ENCODE measurements at regions not wholly inside any gene's neighbourhood (a gene's known extent, or its start where the extent isn't known, plus 50 kb on each side); places are given as distances from the start of the nearest gene placed in this dataset.

DNA sequence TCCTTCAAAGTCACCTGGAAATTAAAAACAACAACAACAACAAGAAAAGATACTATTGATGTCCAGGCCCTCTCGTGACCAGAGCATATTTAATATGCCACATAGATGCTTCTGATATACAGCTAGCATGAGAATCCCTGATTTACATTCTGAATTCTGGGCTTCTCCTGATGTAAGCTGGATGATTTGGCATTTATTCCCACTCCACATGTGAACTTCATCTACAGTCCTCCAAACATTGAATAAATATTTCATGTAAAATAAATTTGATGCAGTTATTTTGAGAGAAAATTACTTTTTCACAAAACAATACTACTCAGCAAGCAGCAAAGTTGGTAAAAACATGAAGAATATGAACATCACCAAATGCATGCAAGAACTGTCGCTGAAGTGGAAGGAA, 453.2 kb upstream of the SETBP1 start:
- ATAC-seq, result no peak
- H3K36me3 Mint-ChIP-seq, result no peaks in the 10 kb centered on the region
- no peak overlapping the region for H3K4me3 Mint-ChIP-seq
- H3K27me3 Mint-ChIP-seq, result peaks cover 7 to 13% of the 10 kb centered on the region in 2 donors
- no peaks in the 10 kb centered on the region for H3K4me1 Mint-ChIP-seq (ENCODE audit: low read depth in 2 of 2)
- H3K27ac Mint-ChIP-seq, result no peak overlapping the region
- DNase-seq (ENCODE audit: low spot score), result no peak
- peaks cover 9% of the 10 kb centered on the region for H3K9me3 Mint-ChIP-seq

GRCh38 chr18:44229693-44230108, 451.0 kb upstream of the SETBP1 start:
- H3K27ac Mint-ChIP-seq, result no peak overlapping the region
- ATAC-seq, result no peak
- no peaks in the 10 kb centered on the region for H3K4me1 Mint-ChIP-seq (ENCODE audit: low read depth in 2 of 2)
- peaks cover 5 to 13% of the 10 kb centered on the region in 2 donors for H3K27me3 Mint-ChIP-seq
- DNase-seq (ENCODE audit: low spot score), result no peak
- H3K4me3 Mint-ChIP-seq, result no peak overlapping the region
- H3K9me3 Mint-ChIP-seq, result peaks cover 9% of the 10 kb centered on the region
- H3K36me3 Mint-ChIP-seq, result no peaks in the 10 kb centered on the region

- Mint-ChIP-seq H3K27me3 (no peaks in the 10 kb centered on the region), H3K4me3 (no peak overlapping the region), H3K27ac (no peak overlapping the region), H3K9me3 (peaks cover 6% of the 10 kb centered on the region), H3K4me1 (ENCODE audit: low read depth in 2 of 2) (no peaks in the 10 kb centered on the region), H3K36me3 (no peaks in the 10 kb centered on the region)
- DNase-seq (ENCODE audit: low spot score) (no peak), ATAC-seq (no peak)
Measured at GRCh38 chr18:44231936-44232335, 448.8 kb upstream of the SETBP1 start.

DNA sequence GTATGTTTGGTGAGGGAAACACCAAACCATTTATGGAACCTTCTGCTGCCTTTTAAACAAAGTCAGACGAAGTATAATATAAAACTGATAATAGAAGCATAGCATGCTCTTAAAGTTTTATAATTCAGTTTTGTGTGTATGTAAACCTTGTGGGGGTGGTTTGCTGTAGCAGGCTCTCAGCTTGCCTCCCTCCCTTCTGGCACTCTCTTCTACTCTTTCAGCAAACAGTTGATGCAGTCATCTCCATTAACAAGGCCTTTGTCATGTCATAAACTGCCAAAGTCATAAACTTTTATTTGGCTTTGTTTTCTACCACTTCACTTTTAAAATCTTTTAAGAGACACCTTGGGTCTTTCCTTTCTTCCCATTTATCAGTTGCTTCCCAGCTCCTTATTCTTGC, 448.2 kb upstream of the SETBP1 start:
- Mint-ChIP-seq H3K27me3 (no peaks in the 10 kb centered on the region), H3K4me3 (no peak overlapping the region), H3K9me3 (peaks cover 7% of the 10 kb centered on the region), H3K27ac (no peak overlapping the region), H3K4me1 (ENCODE audit: low read depth in 2 of 2) (no peaks in the 10 kb centered on the region), H3K36me3 (no peaks in the 10 kb centered on the region)
- ATAC-seq (no peak), DNase-seq (ENCODE audit: low spot score) (no peak)

GRCh38 chr18:44238454-44238853, 442.2 kb upstream of the SETBP1 start:
- no peaks in the 10 kb centered on the region for H3K36me3 Mint-ChIP-seq
- no peak overlapping the region for H3K27ac Mint-ChIP-seq
- H3K9me3 Mint-ChIP-seq, result peaks cover 7% of the 10 kb centered on the region
- DNase-seq (ENCODE audit: low spot score) (no peak), ATAC-seq (no peak)
- no peak overlapping the region for H3K4me3 Mint-ChIP-seq
- H3K27me3 Mint-ChIP-seq, result no peaks in the 10 kb centered on the region
- H3K4me1 Mint-ChIP-seq (ENCODE audit: low read depth in 2 of 2), result no peaks in the 10 kb centered on the region

DNA sequence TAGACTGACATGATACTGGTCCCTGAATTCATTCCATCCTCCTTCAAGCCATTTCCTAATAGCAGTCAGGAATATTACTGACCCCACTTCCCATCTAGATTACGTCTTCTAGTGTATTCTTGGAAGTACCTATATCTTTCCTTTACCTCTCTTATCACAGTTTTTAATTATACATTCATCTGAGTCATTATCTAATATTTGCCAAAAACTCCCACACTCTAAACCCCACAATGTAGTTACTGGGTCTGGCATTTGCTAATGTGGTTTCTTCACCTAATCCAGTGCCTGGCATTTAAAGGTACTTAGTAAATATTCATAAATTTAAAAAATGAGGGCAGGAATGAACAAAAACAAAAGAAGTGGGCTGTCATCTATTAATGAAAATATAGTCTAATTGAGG, 441.8 kb upstream of the SETBP1 start:
- Mint-ChIP-seq H3K27me3 (no peaks in the 10 kb centered on the region), H3K27ac (no peak overlapping the region), H3K9me3 (peaks cover 7% of the 10 kb centered on the region), H3K4me3 (no peak overlapping the region), H3K36me3 (no peaks in the 10 kb centered on the region), H3K4me1 (ENCODE audit: low read depth in 2 of 2) (no peaks in the 10 kb centered on the region)
- no peak for DNase-seq (ENCODE audit: low spot score)
- no peak for ATAC-seq

GRCh38 chr18:44241020-44241419, 439.7 kb upstream of the SETBP1 start:
- Mint-ChIP-seq H3K36me3 (no peaks in the 10 kb centered on the region), H3K4me3 (no peak overlapping the region), H3K27ac (no peak overlapping the region), H3K27me3 (peaks cover 0 to 4% of the 10 kb centered on the region in 2 donors), H3K9me3 (peaks cover 6% of the 10 kb centered on the region), H3K4me1 (ENCODE audit: low read depth in 2 of 2) (no peaks in the 10 kb centered on the region)
- DNase-seq (ENCODE audit: low spot score) (no peak), ATAC-seq (no peak)

DNA sequence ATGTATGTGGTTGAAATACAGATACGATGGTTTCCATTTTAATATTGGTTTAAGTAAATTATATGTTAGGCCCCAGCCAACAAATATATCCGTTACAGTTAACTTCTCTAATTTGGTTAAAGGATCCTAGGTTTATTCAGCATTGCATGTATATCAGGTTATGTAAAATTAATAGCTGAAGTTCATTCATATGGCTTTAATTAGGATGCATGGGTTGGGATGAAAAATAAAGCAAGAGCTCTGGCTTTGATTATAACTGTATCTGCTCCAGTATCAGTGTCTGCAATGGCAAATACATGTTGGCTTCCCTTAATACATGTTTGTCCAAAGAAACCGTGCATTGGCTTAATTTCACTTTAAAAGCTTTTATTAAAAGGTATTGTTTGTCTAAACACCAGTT, 435.7 kb upstream of the SETBP1 start:
- Mint-ChIP-seq H3K9me3 (no peaks in the 10 kb centered on the region), H3K36me3 (no peaks in the 10 kb centered on the region), H3K27ac (no peak overlapping the region), H3K4me3 (no peak overlapping the region), H3K4me1 (ENCODE audit: low read depth in 2 of 2) (no peaks in the 10 kb centered on the region), H3K27me3 (peaks cover 0 to 4% of the 10 kb centered on the region in 2 donors)
- no peak for ATAC-seq
- no peak for DNase-seq (ENCODE audit: low spot score)

DNA sequence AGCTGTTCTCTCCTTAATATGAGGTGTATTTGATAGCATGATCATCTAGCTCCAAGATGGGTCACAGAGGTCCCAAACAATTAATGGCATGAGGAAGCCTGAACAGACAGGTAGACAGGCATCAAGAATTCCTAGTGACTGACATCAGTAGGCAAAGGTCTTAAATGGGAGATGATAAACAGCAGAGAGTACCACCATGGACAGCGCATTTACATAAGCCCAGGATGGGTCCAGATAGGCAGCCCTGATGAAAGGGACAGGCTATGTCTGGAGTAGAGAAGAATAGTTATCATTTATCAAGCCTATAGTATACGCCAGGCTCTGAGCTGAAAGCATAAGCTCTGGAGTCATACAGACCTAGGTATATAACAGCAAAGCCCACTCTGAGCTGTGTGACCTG, 434.7 kb upstream of the SETBP1 start:
- ATAC-seq (no peak), DNase-seq (ENCODE audit: low spot score) (no peak)
- no peak overlapping the region for H3K27ac Mint-ChIP-seq
- no peaks in the 10 kb centered on the region for H3K36me3 Mint-ChIP-seq
- peaks cover 3% of the 10 kb centered on the region for H3K9me3 Mint-ChIP-seq
- no peaks in the 10 kb centered on the region for H3K4me1 Mint-ChIP-seq (ENCODE audit: low read depth in 2 of 2)
- peaks cover 0 to 4% of the 10 kb centered on the region in 2 donors for H3K27me3 Mint-ChIP-seq
- H3K4me3 Mint-ChIP-seq, result no peak overlapping the region

DNA sequence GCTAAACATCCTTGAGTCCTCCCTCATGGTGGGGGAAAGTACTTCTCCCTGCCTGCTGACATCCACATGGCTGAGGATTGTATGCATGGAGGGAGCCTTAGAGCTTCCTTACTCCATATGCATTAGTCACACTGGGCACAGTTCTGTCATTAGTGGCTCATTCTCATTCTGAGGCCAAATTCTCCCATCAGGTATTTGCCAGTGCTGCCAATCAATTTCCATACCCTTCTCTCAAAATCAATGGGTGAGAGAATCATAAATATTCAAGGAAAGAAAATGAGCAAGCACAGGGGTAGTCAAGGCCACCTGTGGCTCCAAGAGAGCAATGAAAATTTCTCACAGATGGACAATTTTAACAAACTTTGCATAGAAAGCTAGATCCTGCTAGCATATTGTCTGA, 422.6 kb upstream of the SETBP1 start:
- ATAC-seq, result no peak
- H3K27ac Mint-ChIP-seq, result no peak overlapping the region
- H3K9me3 Mint-ChIP-seq, result peaks cover 21% of the 10 kb centered on the region
- DNase-seq (ENCODE audit: low spot score), result no peak
- no peaks in the 10 kb centered on the region for H3K4me1 Mint-ChIP-seq (ENCODE audit: low read depth in 2 of 2)
- H3K36me3 Mint-ChIP-seq, result peaks cover 30% of the 10 kb centered on the region
- H3K4me3 Mint-ChIP-seq, result no peak overlapping the region
- peaks cover 12% of the 10 kb centered on the region in 2 donors for H3K27me3 Mint-ChIP-seq

DNA sequence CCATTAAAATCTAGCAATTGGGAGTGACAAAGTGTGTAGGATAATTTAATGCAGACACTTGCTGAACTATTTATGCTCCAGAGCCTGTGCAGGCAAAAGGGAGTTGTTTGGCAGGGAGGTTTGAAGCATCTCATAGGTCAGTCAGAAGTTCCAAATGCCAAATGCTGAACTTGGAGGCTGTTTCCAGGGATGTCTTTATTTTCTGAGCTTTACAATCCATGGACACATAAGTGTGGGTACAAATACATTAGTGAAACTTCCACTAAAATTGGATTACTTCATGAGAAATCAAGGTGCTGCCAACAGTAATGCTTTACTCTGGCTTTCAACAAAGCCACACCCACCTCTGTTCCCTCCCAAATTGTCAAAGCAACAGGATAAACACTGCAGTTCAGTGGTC, 422.1 kb upstream of the SETBP1 start:
- Mint-ChIP-seq H3K9me3 (peaks cover 18% of the 10 kb centered on the region), H3K4me3 (no peak overlapping the region), H3K36me3 (peaks cover 30% of the 10 kb centered on the region), H3K27ac (no peak overlapping the region), H3K27me3 (peaks cover 8 to 9% of the 10 kb centered on the region in 2 donors), H3K4me1 (ENCODE audit: low read depth in 2 of 2) (no peaks in the 10 kb centered on the region)
- ATAC-seq (no peak), DNase-seq (ENCODE audit: low spot score) (no peak)

GRCh38 chr18:44259610-44260009, 421.1 kb upstream of the SETBP1 start:
- H3K27ac Mint-ChIP-seq, result no peak overlapping the region
- ATAC-seq (no peak), DNase-seq (ENCODE audit: low spot score) (no peak)
- no peak overlapping the region for H3K4me3 Mint-ChIP-seq
- peaks cover 14% of the 10 kb centered on the region for H3K9me3 Mint-ChIP-seq
- peaks cover 29% of the 10 kb centered on the region for H3K36me3 Mint-ChIP-seq
- H3K27me3 Mint-ChIP-seq, result peaks cover 6 to 7% of the 10 kb centered on the region in 2 donors
- H3K4me1 Mint-ChIP-seq (ENCODE audit: low read depth in 2 of 2), result no peaks in the 10 kb centered on the region

DNA sequence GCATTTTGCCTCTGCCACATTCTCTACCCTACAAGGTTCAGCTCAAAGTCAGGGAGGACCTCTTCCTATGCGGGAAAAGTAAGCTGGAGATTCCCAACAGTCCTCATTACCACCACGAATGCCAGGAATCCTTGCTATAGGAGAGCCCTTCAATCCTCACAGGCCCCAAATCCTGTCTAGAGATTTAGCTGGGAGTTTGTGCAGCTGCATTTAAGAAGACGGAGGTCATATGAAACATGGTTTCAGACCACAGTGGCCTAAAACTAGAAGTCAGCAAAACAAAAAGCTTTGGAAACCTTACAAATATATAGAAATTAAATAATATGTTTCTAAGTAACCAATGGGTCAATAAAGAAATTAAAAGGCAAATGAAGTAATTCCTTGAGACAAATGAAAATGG, 415.3 kb upstream of the SETBP1 start:
- DNase-seq (ENCODE audit: low spot score) (no peak), ATAC-seq (no peak)
- Mint-ChIP-seq H3K27me3 (no peaks in the 10 kb centered on the region), H3K9me3 (peaks cover 12% of the 10 kb centered on the region), H3K4me3 (no peak overlapping the region), H3K36me3 (peaks cover 22% of the 10 kb centered on the region), H3K4me1 (ENCODE audit: low read depth in 2 of 2) (no peaks in the 10 kb centered on the region), H3K27ac (no peak overlapping the region)

GRCh38 chr18:44273298-44273697, 407.4 kb upstream of the SETBP1 start:
- no peak for DNase-seq (ENCODE audit: low spot score)
- Mint-ChIP-seq H3K9me3 (no peaks in the 10 kb centered on the region), H3K4me3 (no peak overlapping the region), H3K4me1 (ENCODE audit: low read depth in 2 of 2) (no peaks in the 10 kb centered on the region), H3K27me3 (peaks cover 0 to 5% of the 10 kb centered on the region in 2 donors), H3K36me3 (no peaks in the 10 kb centered on the region), H3K27ac (no peak overlapping the region)
- no peak for ATAC-seq

- no peaks in the 10 kb centered on the region for H3K36me3 Mint-ChIP-seq
Measured at GRCh38 chr18:44280479-44280878, 400.2 kb upstream of the SETBP1 start.

More at GRCh38 chr18:44280479-44280878, 400.2 kb upstream of the SETBP1 start:
- Mint-ChIP-seq H3K4me3 (no peak overlapping the region), H3K27ac (no peak overlapping the region), H3K4me1 (ENCODE audit: low read depth in 2 of 2) (no peaks in the 10 kb centered on the region), H3K27me3 (no peaks in the 10 kb centered on the region), H3K9me3 (no peaks in the 10 kb centered on the region)
- DNase-seq (ENCODE audit: low spot score), result no peak
- no peak for ATAC-seq

Data from natural killer cell treated with Interleukin-12 subunit alpha and Interleukin-12 subunit beta and Interleukin-15 and Interleukin-18, amount 100 ng/mL, for 72 hours (primary cell).